ENCODE measurements at regions not wholly inside any gene's neighbourhood (a gene's known extent, or its start where the extent isn't known, plus 50 kb on each side); places are given as distances from the start of the nearest gene placed in this dataset.

DNA sequence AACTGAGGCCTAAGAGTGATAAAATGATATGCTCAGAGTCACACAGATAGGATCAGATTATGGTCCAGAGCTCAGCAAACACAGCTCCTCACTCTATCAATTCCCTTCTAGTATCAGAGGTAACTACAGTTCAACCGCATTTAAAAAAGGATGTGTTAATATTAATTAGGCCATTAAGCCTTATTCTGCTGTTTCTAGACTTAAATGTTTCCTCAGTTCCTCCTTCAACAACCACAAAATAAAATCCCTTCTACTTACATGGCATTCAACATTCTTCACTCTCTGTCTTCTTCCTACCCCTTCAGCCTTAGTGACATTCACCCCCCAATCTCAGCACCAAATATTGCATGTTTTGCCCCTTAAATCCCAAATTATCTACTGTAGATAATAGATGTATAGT is 254.9 kb downstream of the PLPP3 start:
- TF ChIP-seq, protein P1, sequence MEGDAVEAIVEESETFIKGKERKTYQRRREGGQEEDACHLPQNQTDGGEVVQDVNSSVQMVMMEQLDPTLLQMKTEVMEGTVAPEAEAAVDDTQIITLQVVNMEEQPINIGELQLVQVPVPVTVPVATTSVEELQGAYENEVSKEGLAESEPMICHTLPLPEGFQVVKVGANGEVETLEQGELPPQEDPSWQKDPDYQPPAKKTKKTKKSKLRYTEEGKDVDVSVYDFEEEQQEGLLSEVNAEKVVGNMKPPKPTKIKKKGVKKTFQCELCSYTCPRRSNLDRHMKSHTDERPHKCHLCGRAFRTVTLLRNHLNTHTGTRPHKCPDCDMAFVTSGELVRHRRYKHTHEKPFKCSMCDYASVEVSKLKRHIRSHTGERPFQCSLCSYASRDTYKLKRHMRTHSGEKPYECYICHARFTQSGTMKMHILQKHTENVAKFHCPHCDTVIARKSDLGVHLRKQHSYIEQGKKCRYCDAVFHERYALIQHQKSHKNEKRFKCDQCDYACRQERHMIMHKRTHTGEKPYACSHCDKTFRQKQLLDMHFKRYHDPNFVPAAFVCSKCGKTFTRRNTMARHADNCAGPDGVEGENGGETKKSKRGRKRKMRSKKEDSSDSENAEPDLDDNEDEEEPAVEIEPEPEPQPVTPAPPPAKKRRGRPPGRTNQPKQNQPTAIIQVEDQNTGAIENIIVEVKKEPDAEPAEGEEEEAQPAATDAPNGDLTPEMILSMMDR (IDR thresholded peaks at IDR 0.05; ENCODE audit: partially characterized antibody, unreplicated experiment): no peak
- H3K27ac Mint-ChIP-seq (ENCODE audit: unreplicated experiment): no peak overlapping the region
- no peaks in the 10 kb centered on the region for H3K4me1 Mint-ChIP-seq (ENCODE audit: low read depth, unreplicated experiment)
- H3K27me3 Mint-ChIP-seq (ENCODE audit: unreplicated experiment): no peaks in the 10 kb centered on the region
- H3K36me3 Mint-ChIP-seq (ENCODE audit: unreplicated experiment): no peaks in the 10 kb centered on the region
- H3K9me3 Mint-ChIP-seq (ENCODE audit: unreplicated experiment): no peaks in the 10 kb centered on the region
- no peak overlapping the region for H3K4me3 Mint-ChIP-seq (ENCODE audit: unreplicated experiment)
- DNase-seq: no peak

DNA sequence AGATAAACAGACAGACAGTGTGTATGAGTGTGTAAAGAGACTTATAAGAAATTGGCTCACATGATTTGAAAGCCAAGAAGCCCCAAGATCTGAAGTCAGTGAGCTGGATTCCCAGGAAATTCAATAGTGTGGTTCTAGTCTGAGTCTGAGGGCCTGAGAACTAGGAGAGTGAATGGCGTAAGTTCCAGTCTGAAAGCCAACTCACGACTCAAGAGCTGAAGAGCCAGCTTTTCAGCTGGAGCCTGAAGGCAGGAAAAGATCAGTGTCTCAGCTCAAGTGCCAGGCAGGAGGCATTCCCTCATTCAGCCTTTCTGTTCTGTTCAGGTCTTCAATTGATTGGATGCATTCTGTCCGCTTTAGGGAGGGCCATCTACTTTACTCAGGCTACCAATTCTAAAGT is 257.2 kb downstream of the PLPP3 start:
- H3K9me3 Mint-ChIP-seq (ENCODE audit: unreplicated experiment): no peaks in the 10 kb centered on the region
- H3K4me3 Mint-ChIP-seq (ENCODE audit: unreplicated experiment): no peak overlapping the region
- H3K4me1 Mint-ChIP-seq (ENCODE audit: low read depth, unreplicated experiment): no peaks in the 10 kb centered on the region

DNA sequence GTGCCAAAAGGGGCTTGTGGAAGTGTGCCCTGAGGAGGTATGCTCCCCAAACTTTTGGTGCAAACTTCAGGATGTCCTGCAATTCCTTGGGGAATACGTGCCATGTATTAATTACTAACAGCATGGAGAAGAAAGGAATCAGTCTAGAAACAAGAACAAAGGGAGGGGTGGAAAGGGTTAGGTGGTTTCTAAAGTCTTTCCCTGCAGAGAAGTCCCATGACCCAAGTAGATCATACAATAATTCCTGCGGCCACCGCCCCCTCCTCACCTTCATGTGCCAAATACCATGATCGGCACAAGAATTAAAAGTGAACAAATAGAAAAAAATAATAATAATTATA is 258.2 kb downstream of the PLPP3 start:
- Mint-ChIP-seq H3K9me3 (ENCODE audit: unreplicated experiment) (no peaks in the 10 kb centered on the region), H3K4me3 (ENCODE audit: unreplicated experiment) (no peak overlapping the region), H3K27ac (ENCODE audit: unreplicated experiment) (no peak overlapping the region), H3K27me3 (ENCODE audit: unreplicated experiment) (peaks cover 3% of the 10 kb centered on the region), H3K36me3 (ENCODE audit: unreplicated experiment) (no peaks in the 10 kb centered on the region), H3K4me1 (ENCODE audit: low read depth, unreplicated experiment) (no peaks in the 10 kb centered on the region)
- DNase-seq: no peak
- TF ChIP-seq, protein P1 (IDR thresholded peaks at IDR 0.05; ENCODE audit: partially characterized antibody, unreplicated experiment): no peak

More for the DNA sequence above, 257.2 kb downstream of the PLPP3 start:
- DNase-seq: no peak
- H3K27ac Mint-ChIP-seq (ENCODE audit: unreplicated experiment): no peak overlapping the region
- no peaks in the 10 kb centered on the region for H3K36me3 Mint-ChIP-seq (ENCODE audit: unreplicated experiment)
- H3K27me3 Mint-ChIP-seq (ENCODE audit: unreplicated experiment): peaks cover 3% of the 10 kb centered on the region
- TF ChIP-seq, protein P1 (IDR thresholded peaks at IDR 0.05; ENCODE audit: partially characterized antibody, unreplicated experiment): no peak

DNA sequence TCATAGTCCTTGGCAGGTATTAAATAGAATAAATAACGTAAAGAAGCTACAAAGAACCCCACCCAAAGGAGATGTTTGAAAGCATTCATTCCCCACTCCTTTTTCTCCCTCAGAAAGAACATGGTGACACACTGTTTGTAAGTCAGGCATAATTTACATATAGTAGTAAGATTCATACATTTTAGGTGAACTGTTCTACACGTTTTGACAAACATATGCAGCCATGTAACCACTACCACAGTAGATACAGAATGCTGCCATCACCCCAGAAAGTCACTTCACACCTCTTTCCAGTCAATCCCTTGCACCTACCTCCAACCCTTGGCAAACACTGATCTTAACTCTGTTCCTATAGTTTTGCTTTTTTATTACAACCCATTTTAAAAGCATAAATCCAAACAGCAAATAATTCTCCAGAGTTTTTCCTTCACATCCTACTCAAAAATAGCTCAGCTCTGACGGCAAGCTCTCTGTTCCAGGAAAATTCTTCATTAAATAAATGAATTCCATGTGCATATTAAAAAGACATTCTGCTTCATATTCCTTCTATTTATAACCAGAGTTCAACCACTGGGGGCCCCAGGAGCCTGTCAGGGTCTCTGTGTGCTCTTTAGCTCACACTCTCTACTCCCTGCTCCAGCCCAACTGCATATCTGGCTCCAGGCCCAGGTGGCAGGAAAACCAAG is 258.8 kb downstream of the PLPP3 start:
- Mint-ChIP-seq H3K4me3 (ENCODE audit: unreplicated experiment) (no peak overlapping the region), H3K27me3 (ENCODE audit: unreplicated experiment) (peaks cover 3% of the 10 kb centered on the region), H3K27ac (ENCODE audit: unreplicated experiment) (no peak overlapping the region), H3K4me1 (ENCODE audit: low read depth, unreplicated experiment) (no peaks in the 10 kb centered on the region), H3K36me3 (ENCODE audit: unreplicated experiment) (no peaks in the 10 kb centered on the region), H3K9me3 (ENCODE audit: unreplicated experiment) (no peaks in the 10 kb centered on the region)
- TF ChIP-seq, protein P1 (IDR thresholded peaks at IDR 0.05; ENCODE audit: partially characterized antibody, unreplicated experiment): no peak
- no peak for DNase-seq

DNA sequence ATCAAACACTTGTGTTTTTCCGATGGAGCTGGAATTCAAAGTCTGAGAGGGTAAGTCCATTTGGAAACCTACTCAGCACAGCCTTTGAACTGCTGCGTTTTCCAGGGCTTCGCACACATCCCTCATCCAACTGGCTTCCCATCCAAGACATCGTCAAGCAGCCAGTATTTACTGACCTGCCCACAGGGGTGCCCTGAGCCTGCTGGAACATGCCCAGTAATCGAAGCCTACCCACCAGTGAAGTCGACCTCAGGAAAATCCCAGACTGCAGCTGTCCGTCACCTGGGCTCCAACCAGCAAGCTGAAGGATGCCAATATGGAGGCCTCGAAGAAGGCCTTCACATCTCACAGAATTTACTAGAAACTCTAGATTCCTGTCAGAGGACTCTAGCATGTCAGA is 261.6 kb downstream of the PLPP3 start:
- Mint-ChIP-seq H3K4me1 (ENCODE audit: low read depth, unreplicated experiment) (no peaks in the 10 kb centered on the region), H3K9me3 (ENCODE audit: unreplicated experiment) (no peaks in the 10 kb centered on the region), H3K27me3 (ENCODE audit: unreplicated experiment) (peaks cover 3% of the 10 kb centered on the region), H3K4me3 (ENCODE audit: unreplicated experiment) (no peak overlapping the region), H3K27ac (ENCODE audit: unreplicated experiment) (no peak overlapping the region), H3K36me3 (ENCODE audit: unreplicated experiment) (no peaks in the 10 kb centered on the region)
- TF ChIP-seq, protein P1 (IDR thresholded peaks at IDR 0.05; ENCODE audit: partially characterized antibody, unreplicated experiment): no peak
- DNase-seq: no peak

Measured in glutamatergic neuron (in vitro differentiated cells).